GM23248 (cell line): ENCODE measurements at regions not wholly inside any gene's neighbourhood (a gene's known extent, or its start where the extent isn't known, plus 50 kb on each side); places are given as distances from the start of the nearest gene placed in this dataset.

Experiments used
- EZH2 ChIP-seq: fragments of 200-600 bp; sonication (generic); IDR thresholded peaks from 2 replicates; pipeline ENCODE4 v1.6.1; 2018; ENCODE audit warnings: antibody characterized with exemption, mild to moderate bottlenecking; ENCODE audit not compliant: insufficient read depth, poor library complexity, severe bottlenecking
- EZH2phosphoT487 ChIP-seq: fragments of 200-600 bp; sonication (generic); IDR thresholded peaks from 2 replicates; pipeline ENCODE4 v1.6.1; 2018; ENCODE audit warnings: antibody characterized with exemption, moderate library complexity, mild to moderate bottlenecking, low read depth; ENCODE audit not compliant: insufficient read depth

GRCh38 chr13:65932587-65933239 is 1297.4 kb downstream of the PCDH9 start:
- TF ChIP-seq EZH2 (no peak), EZH2phosphoT487 (no peak)
